Effector CD8-positive, alpha-beta T cell (primary cell): ENCODE measurements at regions not wholly inside any gene's neighbourhood (a gene's known extent, or its start where the extent isn't known, plus 50 kb on each side); places are given as distances from the start of the nearest gene placed in this dataset.
"Not testable (repeated sequence)": the region's sequence is repeated elsewhere in the genome, so short reads cannot be mapped to it uniquely, and the experiment has no call there.

Experiments
- DNase-seq: peaks from one replicate; lab custom pipeline; 2025; lab: John Stamatoyannopoulos, UW

GRCh38 chr22:26922806-26923205 is 265.4 kb downstream of the MIAT start:
- no peak for DNase-seq

GRCh38 chr22:26923531-26923930 is 266.1 kb downstream of the MIAT start:
- no peak for DNase-seq

GRCh38 chr22:26927821-26928220 is 270.4 kb downstream of the MIAT start:
- DNase-seq, result no peak

- DNase-seq, result no peak
Measured at GRCh38 chr22:26931471-26931870, 274.1 kb downstream of the MIAT start.

GRCh38 chr22:26933105-26933590 is 275.8 kb downstream of the MIAT start:
- DNase-seq, result no peak

GRCh38 chr22:26937213-26937612 is 279.8 kb downstream of the MIAT start:
- no peak for DNase-seq

GRCh38 chr22:26939466-26939865 is 282.1 kb downstream of the MIAT start:
- DNase-seq, result no peak

GRCh38 chr22:26941896-26942636 is 284.7 kb downstream of the MIAT start:
- no peak for DNase-seq

GRCh38 chr22:26942637-26942957 is 285.2 kb downstream of the MIAT start:
- DNase-seq, result no peak

GRCh38 chr22:26945565-26945964 is 288.2 kb downstream of the MIAT start:
- DNase-seq, result no peak

- no peak for DNase-seq
Measured at GRCh38 chr22:26949193-26949592, 291.8 kb downstream of the MIAT start.

- DNase-seq, result not testable (repeated sequence)
Measured at GRCh38 chr22:26951139-26951538, 293.8 kb downstream of the MIAT start.

GRCh38 chr22:26952004-26952403 is 294.6 kb downstream of the MIAT start:
- DNase-seq, result no peak

GRCh38 chr22:26952451-26953011 is 295.1 kb downstream of the MIAT start:
- no peak for DNase-seq

GRCh38 chr22:26953012-26953883 is 295.9 kb downstream of the MIAT start:
- no peak for DNase-seq

- DNase-seq, result no peak
Measured at GRCh38 chr22:26956371-26956770, 299.0 kb downstream of the MIAT start.

GRCh38 chr22:26957176-26957575 is 299.8 kb downstream of the MIAT start:
- no peak for DNase-seq

GRCh38 chr22:26957897-26958296 is 300.5 kb downstream of the MIAT start:
- DNase-seq, result no peak

GRCh38 chr22:26958378-26958777 is 301.0 kb downstream of the MIAT start:
- no peak for DNase-seq

- DNase-seq, result no peak
Measured at GRCh38 chr22:26964642-26965041, 307.3 kb downstream of the MIAT start.

- no peak for DNase-seq
Measured at GRCh38 chr22:26967282-26967681, 309.9 kb downstream of the MIAT start.

GRCh38 chr22:26968859-26969523 is 311.6 kb downstream of the MIAT start:
- no peak for DNase-seq
